ENCODE measurements at regions not wholly inside any gene's neighbourhood (a gene's known extent, or its start where the extent isn't known, plus 50 kb on each side); places are given as distances from the start of the nearest gene placed in this dataset.

GRCh38 chr15:39438799-39439592 lies 141.9 kb upstream of the THBS1 start (continued):
- TF ChIP-seq, protein P1, sequence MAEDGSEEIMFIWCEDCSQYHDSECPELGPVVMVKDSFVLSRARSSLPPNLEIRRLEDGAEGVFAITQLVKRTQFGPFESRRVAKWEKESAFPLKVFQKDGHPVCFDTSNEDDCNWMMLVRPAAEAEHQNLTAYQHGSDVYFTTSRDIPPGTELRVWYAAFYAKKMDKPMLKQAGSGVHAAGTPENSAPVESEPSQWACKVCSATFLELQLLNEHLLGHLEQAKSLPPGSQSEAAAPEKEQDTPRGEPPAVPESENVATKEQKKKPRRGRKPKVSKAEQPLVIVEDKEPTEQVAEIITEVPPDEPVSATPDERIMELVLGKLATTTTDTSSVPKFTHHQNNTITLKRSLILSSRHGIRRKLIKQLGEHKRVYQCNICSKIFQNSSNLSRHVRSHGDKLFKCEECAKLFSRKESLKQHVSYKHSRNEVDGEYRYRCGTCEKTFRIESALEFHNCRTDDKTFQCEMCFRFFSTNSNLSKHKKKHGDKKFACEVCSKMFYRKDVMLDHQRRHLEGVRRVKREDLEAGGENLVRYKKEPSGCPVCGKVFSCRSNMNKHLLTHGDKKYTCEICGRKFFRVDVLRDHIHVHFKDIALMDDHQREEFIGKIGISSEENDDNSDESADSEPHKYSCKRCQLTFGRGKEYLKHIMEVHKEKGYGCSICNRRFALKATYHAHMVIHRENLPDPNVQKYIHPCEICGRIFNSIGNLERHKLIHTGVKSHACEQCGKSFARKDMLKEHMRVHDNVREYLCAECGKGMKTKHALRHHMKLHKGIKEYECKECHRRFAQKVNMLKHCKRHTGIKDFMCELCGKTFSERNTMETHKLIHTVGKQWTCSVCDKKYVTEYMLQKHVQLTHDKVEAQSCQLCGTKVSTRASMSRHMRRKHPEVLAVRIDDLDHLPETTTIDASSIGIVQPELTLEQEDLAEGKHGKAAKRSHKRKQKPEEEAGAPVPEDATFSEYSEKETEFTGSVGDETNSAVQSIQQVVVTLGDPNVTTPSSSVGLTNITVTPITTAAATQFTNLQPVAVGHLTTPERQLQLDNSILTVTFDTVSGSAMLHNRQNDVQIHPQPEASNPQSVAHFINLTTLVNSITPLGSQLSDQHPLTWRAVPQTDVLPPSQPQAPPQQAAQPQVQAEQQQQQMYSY (CRISPR knock-in tag; IDR thresholded peaks at IDR 0.05) = peak; percentile 84
- TF ChIP-seq, protein P2, sequence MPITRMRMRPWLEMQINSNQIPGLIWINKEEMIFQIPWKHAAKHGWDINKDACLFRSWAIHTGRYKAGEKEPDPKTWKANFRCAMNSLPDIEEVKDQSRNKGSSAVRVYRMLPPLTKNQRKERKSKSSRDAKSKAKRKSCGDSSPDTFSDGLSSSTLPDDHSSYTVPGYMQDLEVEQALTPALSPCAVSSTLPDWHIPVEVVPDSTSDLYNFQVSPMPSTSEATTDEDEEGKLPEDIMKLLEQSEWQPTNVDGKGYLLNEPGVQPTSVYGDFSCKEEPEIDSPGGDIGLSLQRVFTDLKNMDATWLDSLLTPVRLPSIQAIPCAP (CRISPR knock-in tag; IDR thresholded peaks at IDR 0.05; ENCODE audit: low read depth) = no peak
- TF ChIP-seq PHF5A (CRISPR knock-in tag; IDR thresholded peaks at IDR 0.05; ENCODE audit: low read depth, unreplicated experiment) = no peak
- TF ChIP-seq MAFF (IDR thresholded peaks at IDR 0.05; ENCODE audit: low read depth, low read length) = no peak
- TF ChIP-seq, protein P3, sequence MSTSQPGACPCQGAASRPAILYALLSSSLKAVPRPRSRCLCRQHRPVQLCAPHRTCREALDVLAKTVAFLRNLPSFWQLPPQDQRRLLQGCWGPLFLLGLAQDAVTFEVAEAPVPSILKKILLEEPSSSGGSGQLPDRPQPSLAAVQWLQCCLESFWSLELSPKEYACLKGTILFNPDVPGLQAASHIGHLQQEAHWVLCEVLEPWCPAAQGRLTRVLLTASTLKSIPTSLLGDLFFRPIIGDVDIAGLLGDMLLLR (CRISPR knock-in tag; IDR thresholded peaks at IDR 0.05) = no peak
- TF ChIP-seq ZNF101 (CRISPR knock-in tag; IDR thresholded peaks at IDR 0.05; ENCODE audit: borderline replicate concordance, low read depth) = no peak
- TF ChIP-seq AGO1 (IDR thresholded peaks at IDR 0.05; ENCODE audit: low read depth, low read length, poor library complexity, severe bottlenecking) = no peak
- TF ChIP-seq THAP9 (CRISPR knock-in tag; IDR thresholded peaks at IDR 0.05; ENCODE audit: borderline replicate concordance) = no peak
- TF ChIP-seq GPBP1L1 (CRISPR knock-in tag; IDR thresholded peaks at IDR 0.05) = no peak
- TF ChIP-seq ZNF24 (IDR thresholded peaks at IDR 0.05) = no peak
- no peak for TF ChIP-seq ZNF792 (CRISPR knock-in tag; IDR thresholded peaks at IDR 0.05)
- TF ChIP-seq NFATC3 (CRISPR knock-in tag; IDR thresholded peaks at IDR 0.05) = no peak
- no peak for TF ChIP-seq SAFB2 (CRISPR knock-in tag; IDR thresholded peaks at IDR 0.05; ENCODE audit: borderline replicate concordance, low read depth)
- no peak for TF ChIP-seq ZNF317 (CRISPR knock-in tag; IDR thresholded peaks at IDR 0.05)
- TF ChIP-seq STAG1 (CRISPR knock-in tag; IDR thresholded peaks at IDR 0.05) = peak; percentile 66
- TF ChIP-seq, protein P4, sequence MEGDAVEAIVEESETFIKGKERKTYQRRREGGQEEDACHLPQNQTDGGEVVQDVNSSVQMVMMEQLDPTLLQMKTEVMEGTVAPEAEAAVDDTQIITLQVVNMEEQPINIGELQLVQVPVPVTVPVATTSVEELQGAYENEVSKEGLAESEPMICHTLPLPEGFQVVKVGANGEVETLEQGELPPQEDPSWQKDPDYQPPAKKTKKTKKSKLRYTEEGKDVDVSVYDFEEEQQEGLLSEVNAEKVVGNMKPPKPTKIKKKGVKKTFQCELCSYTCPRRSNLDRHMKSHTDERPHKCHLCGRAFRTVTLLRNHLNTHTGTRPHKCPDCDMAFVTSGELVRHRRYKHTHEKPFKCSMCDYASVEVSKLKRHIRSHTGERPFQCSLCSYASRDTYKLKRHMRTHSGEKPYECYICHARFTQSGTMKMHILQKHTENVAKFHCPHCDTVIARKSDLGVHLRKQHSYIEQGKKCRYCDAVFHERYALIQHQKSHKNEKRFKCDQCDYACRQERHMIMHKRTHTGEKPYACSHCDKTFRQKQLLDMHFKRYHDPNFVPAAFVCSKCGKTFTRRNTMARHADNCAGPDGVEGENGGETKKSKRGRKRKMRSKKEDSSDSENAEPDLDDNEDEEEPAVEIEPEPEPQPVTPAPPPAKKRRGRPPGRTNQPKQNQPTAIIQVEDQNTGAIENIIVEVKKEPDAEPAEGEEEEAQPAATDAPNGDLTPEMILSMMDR (CRISPR knock-in tag; IDR thresholded peaks at IDR 0.05) = peak; percentile 40
- TF ChIP-seq DR1 (CRISPR knock-in tag; IDR thresholded peaks at IDR 0.05) = no peak
- TF ChIP-seq ZBTB38 (CRISPR knock-in tag; IDR thresholded peaks at IDR 0.05) = no peak
